Fibroblast of lung (primary cell): ENCODE measurements at regions not wholly inside any gene's neighbourhood (a gene's known extent, or its start where the extent isn't known, plus 50 kb on each side); places are given as distances from the start of the nearest gene placed in this dataset.
"Not testable (repeated sequence)": the region's sequence is repeated elsewhere in the genome, so short reads cannot be mapped to it uniquely, and the experiment has no call there.

Experiments used
- DNase-seq, 2 donors: peaks; one replicate each; pipeline versions ENCODE4 v3.0.0 to v3.0.0-alpha.2; 2010; ENCODE audit warnings: low read depth in 2 of 2
- H2AFZ ChIP-seq: 2 replicates; pipeline ENCODE4 v1.5.1; 2012; ENCODE audit warnings: low read length, control low read depth, inconsistent platforms
- H3K27ac ChIP-seq: 2 replicates; pipeline ENCODE4 v1.5.1; 2011; ENCODE audit warnings: low read length, control low read depth; ENCODE audit not compliant: insufficient read depth
- H3K27me3 ChIP-seq: 2 replicates; pipeline ENCODE4 v1.5.1; 2011; ENCODE audit warnings: mild to moderate bottlenecking, low read length; ENCODE audit not compliant: control insufficient read depth, insufficient read depth
- H3K36me3 ChIP-seq: 2 replicates; pipeline ENCODE4 v1.5.1; 2011; ENCODE audit warnings: low read length; ENCODE audit not compliant: control insufficient read depth, insufficient read depth
- H3K4me1 ChIP-seq: 2 replicates; pipeline ENCODE4 v1.5.1; 2011; ENCODE audit warnings: low read length; ENCODE audit not compliant: control insufficient read depth, insufficient read depth; ENCODE audit errors: extremely low read depth
- H3K4me2 ChIP-seq: 2 replicates; pipeline ENCODE4 v1.5.1; 2011; ENCODE audit warnings: low read length, control low read depth; ENCODE audit not compliant: insufficient read depth; ENCODE audit errors: extremely low read depth
- H3K4me3 ChIP-seq, 4 experiments: fragments of 200-600 bp in 1 of 4; sonication (generic) in 1 of 4; replicated peaks in 1 of 4; 2 replicates each; pipeline ENCODE4 v1.5.1; 2011 to 2016; ENCODE audit warnings: low read length in 4 of 4, low read depth in 3 of 4, mild to moderate bottlenecking in 3 of 4, control low read depth in 2 of 4, inconsistent platforms in 1 of 4, mixed read lengths in 1 of 4; ENCODE audit not compliant: insufficient read depth in 1 of 4; ENCODE audit errors: control extremely low read depth in 1 of 4
- H3K79me2 ChIP-seq: 2 replicates; pipeline ENCODE4 v1.5.1; 2012; ENCODE audit warnings: mild to moderate bottlenecking, low read length, inconsistent platforms; ENCODE audit not compliant: control insufficient read depth, insufficient read depth
- H3K9ac ChIP-seq: 2 replicates; pipeline ENCODE4 v1.5.1; 2011; ENCODE audit warnings: mild to moderate bottlenecking, low read length, control low read depth; ENCODE audit not compliant: insufficient read depth
- H3K9me3 ChIP-seq: 2 replicates; pipeline ENCODE4 v1.5.1; 2012; ENCODE audit warnings: low read depth, low read length; ENCODE audit not compliant: control insufficient read depth, insufficient read depth
- H4K20me1 ChIP-seq: 2 replicates; pipeline ENCODE4 v1.5.1; 2011; ENCODE audit warnings: low read length; ENCODE audit not compliant: control insufficient read depth, insufficient read depth; ENCODE audit errors: extremely low read depth
- CTCF ChIP-seq, 2 donors: IDR thresholded peaks in 1 of 2; conservative IDR thresholded peaks in 1 of 2; 1 replicate in 1 of 2; 2 replicates in 1 of 2; pipeline ENCODE4 v1.5.1; 2011 to 2012; ENCODE audit warnings: low read length in 2 of 2, control low read depth in 1 of 2, inconsistent platforms in 1 of 2, low read depth in 1 of 2, mild to moderate bottlenecking in 1 of 2
- EZH2 ChIP-seq: IDR thresholded peaks from 2 replicates; pipeline ENCODE4 v1.5.1; 2012; ENCODE audit warnings: low read length, control low read depth, mild to moderate bottlenecking; ENCODE audit errors: missing control alignments

- no peak for TF ChIP-seq EZH2
- Histone ChIP-seq H3K79me2 (no peaks in the 10 kb centered on the region), H3K27ac (no peak overlapping the region), H3K4me1 (no peaks in the 10 kb centered on the region), H2AFZ (no peak overlapping the region), H3K9me3 (no peaks in the 10 kb centered on the region), H3K36me3 (no peaks in the 10 kb centered on the region), H3K4me3 (no peak overlapping the region), H3K9ac (no peak overlapping the region), H4K20me1 (no peaks in the 10 kb centered on the region), H3K4me2 (no peak overlapping the region), H3K27me3 (no peaks in the 10 kb centered on the region)
- no peak for DNase-seq
Measured at GRCh38 chr6:150694889-150695288, 95.2 kb downstream of the PLEKHG1 start.

DNA sequence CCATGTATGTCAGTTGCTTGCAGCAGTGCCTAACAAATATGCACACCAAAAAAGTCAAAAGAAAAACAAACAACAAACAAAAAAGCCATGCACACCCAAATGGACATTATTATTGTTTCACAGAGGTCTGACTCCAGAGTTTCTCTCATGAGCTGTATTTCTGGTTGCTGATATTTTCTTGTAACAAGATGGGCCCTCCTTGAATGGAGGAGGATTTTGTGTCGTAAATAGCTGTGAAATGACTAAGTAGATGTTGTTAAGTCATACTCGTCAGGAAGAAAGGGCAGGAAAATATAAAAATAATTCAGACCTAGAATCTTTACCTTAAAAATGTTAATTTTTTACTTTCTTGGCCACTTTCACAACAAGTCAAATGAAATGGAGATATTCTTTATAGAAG is 96.0 kb downstream of the PLEKHG1 start:
- H4K20me1 ChIP-seq, result no peaks in the 10 kb centered on the region
- no peak overlapping the region for H3K4me2 ChIP-seq
- TF ChIP-seq CTCF (conservative IDR thresholded peaks at IDR 0.05 in 1 of 2, IDR thresholded peaks at IDR 0.05 in 1 of 2; ENCODE audit: low read depth in 1 of 2, low read length in 2 of 2) (no peak), EZH2 (no peak)
- no peaks in the 10 kb centered on the region for H3K4me1 ChIP-seq
- H3K27me3 ChIP-seq, result no peaks in the 10 kb centered on the region
- H2AFZ ChIP-seq, result no peak overlapping the region
- no peaks in the 10 kb centered on the region for H3K79me2 ChIP-seq
- H3K27ac ChIP-seq, result no peak overlapping the region
- H3K4me3 ChIP-seq, result no peak overlapping the region
- no peaks in the 10 kb centered on the region for H3K9me3 ChIP-seq
- H3K36me3 ChIP-seq, result no peaks in the 10 kb centered on the region
- H3K9ac ChIP-seq, result no peak overlapping the region
- DNase-seq, result peak in 1 of 2 donors; percentile 23

GRCh38 chr6:150696190-150696589 is 96.5 kb downstream of the PLEKHG1 start:
- Histone ChIP-seq H3K27ac (no peak overlapping the region), H3K9me3 (no peaks in the 10 kb centered on the region), H3K9ac (no peak overlapping the region), H3K36me3 (no peaks in the 10 kb centered on the region), H4K20me1 (no peaks in the 10 kb centered on the region), H2AFZ (no peak overlapping the region), H3K27me3 (no peaks in the 10 kb centered on the region), H3K4me2 (no peak overlapping the region), H3K4me1 (no peaks in the 10 kb centered on the region), H3K79me2 (no peaks in the 10 kb centered on the region), H3K4me3 (no peak overlapping the region)
- TF ChIP-seq EZH2, result no peak
- TF ChIP-seq CTCF (conservative IDR thresholded peaks at IDR 0.05 in 1 of 2, IDR thresholded peaks at IDR 0.05 in 1 of 2; ENCODE audit: low read depth in 1 of 2, low read length in 2 of 2), result no peak
- no peak for DNase-seq

DNA sequence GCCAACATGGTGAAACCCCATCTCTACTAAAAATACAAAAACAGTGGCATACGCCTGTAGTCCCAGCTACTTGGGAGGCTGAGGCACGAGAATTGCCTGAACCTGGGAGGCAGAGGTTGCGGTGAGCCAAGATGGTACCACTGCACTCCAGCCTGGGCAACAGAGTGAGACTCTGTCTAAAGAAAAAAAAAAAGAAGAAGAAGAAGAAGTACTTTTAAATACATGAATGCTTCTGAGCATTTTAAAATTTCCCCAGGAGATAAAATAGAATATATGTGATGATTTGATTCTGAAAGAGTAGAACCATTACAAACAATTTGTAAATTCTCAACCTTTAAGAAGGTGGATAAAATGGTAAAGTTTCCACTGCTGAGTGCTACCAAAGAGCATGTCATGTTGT is 97.2 kb downstream of the PLEKHG1 start:
- not testable (repeated sequence) for H3K36me3 ChIP-seq, H3K4me3 ChIP-seq, H3K4me1 ChIP-seq, H2AFZ ChIP-seq, H3K9me3 ChIP-seq, H4K20me1 ChIP-seq, H3K27me3 ChIP-seq, H3K27ac ChIP-seq, H3K4me2 ChIP-seq, DNase-seq, H3K79me2 ChIP-seq, H3K9ac ChIP-seq
